ENCODE measurements at regions not wholly inside any gene's neighbourhood (a gene's known extent, or its start where the extent isn't known, plus 50 kb on each side); places are given as distances from the start of the nearest gene placed in this dataset.

DNA sequence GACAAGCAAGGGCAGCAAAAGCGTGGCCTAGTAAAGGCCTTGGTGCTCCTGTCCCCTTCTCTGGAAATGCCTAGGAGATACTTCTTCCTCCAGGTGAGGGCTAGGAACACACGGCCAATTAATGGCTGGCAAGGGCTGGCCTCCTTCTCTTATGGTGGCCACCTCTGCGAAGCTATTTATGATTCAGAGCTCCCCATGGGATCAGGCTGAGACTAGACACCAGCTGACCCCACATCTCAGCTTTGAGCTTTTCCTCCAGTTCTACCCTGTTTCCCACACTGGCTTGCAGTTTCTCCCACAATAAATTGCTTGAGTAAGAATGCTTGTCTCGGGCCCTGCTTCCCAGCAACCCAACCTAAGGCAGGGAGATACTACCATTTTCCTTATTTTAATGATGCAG lies 53.7 kb downstream of the CAMK2N1 start:
- no peaks in the 10 kb centered on the region for H3K36me3 ChIP-seq (ENCODE audit: control insufficient read depth in 2 of 2, extremely low read depth in 1 of 2, insufficient read depth in 2 of 2, low read length in 2 of 2)
- FAIRE-seq: no peak
- no peak overlapping the region for H3K4me3 ChIP-seq (ENCODE audit: control insufficient read depth in 2 of 3, extremely low read depth in 1 of 3, insufficient read depth in 2 of 3, low read depth in 1 of 3, low read length in 3 of 3)
- H3K9ac ChIP-seq (ENCODE audit: control insufficient read depth, extremely low read depth, insufficient read depth, low read length): no peak overlapping the region
- no peaks in the 10 kb centered on the region for H3K79me2 ChIP-seq (ENCODE audit: control insufficient read depth, insufficient read depth, low read length)
- no peak overlapping the region for H3K4me2 ChIP-seq (ENCODE audit: control insufficient read depth, extremely low read depth, insufficient read depth, low read depth, low read length)
- H2AFZ ChIP-seq (ENCODE audit: control insufficient read depth, low read length): no peak overlapping the region
- H3K9me3 ChIP-seq (ENCODE audit: control insufficient read depth, low read depth, low read length): no peaks in the 10 kb centered on the region
- no peaks in the 10 kb centered on the region for H3K9me1 ChIP-seq (ENCODE audit: control insufficient read depth, extremely low read depth, insufficient read depth, low read length)
- H3K4me1 ChIP-seq (ENCODE audit: control insufficient read depth, extremely low read depth, insufficient read depth, low read length): peaks cover 2% of the 10 kb centered on the region
- H3K27me3 ChIP-seq (ENCODE audit: control insufficient read depth, extremely low read depth, insufficient read depth, low read length): peaks cover 9% of the 10 kb centered on the region
- DNase-seq (ENCODE audit: low read depth, low spot score): no peak
- H4K20me1 ChIP-seq (ENCODE audit: control insufficient read depth, extremely low read depth, insufficient read depth, low read length): no peaks in the 10 kb centered on the region
- TF ChIP-seq EZH2 (IDR thresholded peaks at IDR 0.05; ENCODE audit: low read length): no peak
- TF ChIP-seq, protein P1, sequence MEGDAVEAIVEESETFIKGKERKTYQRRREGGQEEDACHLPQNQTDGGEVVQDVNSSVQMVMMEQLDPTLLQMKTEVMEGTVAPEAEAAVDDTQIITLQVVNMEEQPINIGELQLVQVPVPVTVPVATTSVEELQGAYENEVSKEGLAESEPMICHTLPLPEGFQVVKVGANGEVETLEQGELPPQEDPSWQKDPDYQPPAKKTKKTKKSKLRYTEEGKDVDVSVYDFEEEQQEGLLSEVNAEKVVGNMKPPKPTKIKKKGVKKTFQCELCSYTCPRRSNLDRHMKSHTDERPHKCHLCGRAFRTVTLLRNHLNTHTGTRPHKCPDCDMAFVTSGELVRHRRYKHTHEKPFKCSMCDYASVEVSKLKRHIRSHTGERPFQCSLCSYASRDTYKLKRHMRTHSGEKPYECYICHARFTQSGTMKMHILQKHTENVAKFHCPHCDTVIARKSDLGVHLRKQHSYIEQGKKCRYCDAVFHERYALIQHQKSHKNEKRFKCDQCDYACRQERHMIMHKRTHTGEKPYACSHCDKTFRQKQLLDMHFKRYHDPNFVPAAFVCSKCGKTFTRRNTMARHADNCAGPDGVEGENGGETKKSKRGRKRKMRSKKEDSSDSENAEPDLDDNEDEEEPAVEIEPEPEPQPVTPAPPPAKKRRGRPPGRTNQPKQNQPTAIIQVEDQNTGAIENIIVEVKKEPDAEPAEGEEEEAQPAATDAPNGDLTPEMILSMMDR (optimal IDR thresholded peaks at IDR 0.05 in 1 of 3, IDR thresholded peaks at IDR 0.05 in 1 of 3, conservative IDR thresholded peaks at IDR 0.05 in 1 of 3; ENCODE audit: extremely low read depth in 1 of 3, insufficient read depth in 2 of 3, low read length in 3 of 3): no peak
- no peak overlapping the region for H3K27ac ChIP-seq (ENCODE audit: control insufficient read depth, insufficient read depth, low read length)
- dilution Hi-C loops (cut with MboI; ENCODE audit: extremely low pct_ligation_motif_present, low sequenced_read_pairs): no loop called here

DNA sequence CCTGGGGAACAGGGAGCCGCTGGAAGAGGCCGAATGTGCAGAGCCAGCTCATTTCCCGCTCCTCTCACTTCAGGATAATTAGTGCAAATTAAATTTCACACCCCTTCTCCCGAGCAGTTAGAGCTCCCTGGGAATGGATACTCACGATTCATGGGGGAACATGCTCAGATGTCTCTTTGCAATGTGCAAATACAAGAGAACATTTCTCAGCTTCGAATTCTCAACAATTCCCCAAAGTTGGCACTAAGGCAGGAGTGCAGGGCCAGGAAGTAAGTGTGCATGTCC lies 54.9 kb downstream of the CAMK2N1 start:
- Histone ChIP-seq H3K27me3 (ENCODE audit: control insufficient read depth, extremely low read depth, insufficient read depth, low read length) (peaks cover 9% of the 10 kb centered on the region), H3K9me1 (ENCODE audit: control insufficient read depth, extremely low read depth, insufficient read depth, low read length) (peaks cover 2% of the 10 kb centered on the region), H3K9ac (ENCODE audit: control insufficient read depth, extremely low read depth, insufficient read depth, low read length) (no peak overlapping the region), H2AFZ (ENCODE audit: control insufficient read depth, low read length) (no peak overlapping the region), H3K4me1 (ENCODE audit: control insufficient read depth, extremely low read depth, insufficient read depth, low read length) (peaks cover 12% of the 10 kb centered on the region), H3K4me2 (ENCODE audit: control insufficient read depth, extremely low read depth, insufficient read depth, low read depth, low read length) (no peak overlapping the region), H3K79me2 (ENCODE audit: control insufficient read depth, insufficient read depth, low read length) (no peaks in the 10 kb centered on the region), H3K4me3 (ENCODE audit: control insufficient read depth in 2 of 3, extremely low read depth in 1 of 3, insufficient read depth in 2 of 3, low read depth in 1 of 3, low read length in 3 of 3) (no peak overlapping the region), H3K9me3 (ENCODE audit: control insufficient read depth, low read depth, low read length) (no peaks in the 10 kb centered on the region), H4K20me1 (ENCODE audit: control insufficient read depth, extremely low read depth, insufficient read depth, low read length) (no peaks in the 10 kb centered on the region), H3K36me3 (ENCODE audit: control insufficient read depth in 2 of 2, extremely low read depth in 1 of 2, insufficient read depth in 2 of 2, low read length in 2 of 2) (no peaks in the 10 kb centered on the region), H3K27ac (ENCODE audit: control insufficient read depth, insufficient read depth, low read length) (no peak overlapping the region)
- FAIRE-seq: no peak
- dilution Hi-C loops (cut with MboI; ENCODE audit: extremely low pct_ligation_motif_present, low sequenced_read_pairs): no loop called here
- no peak for DNase-seq (ENCODE audit: low read depth, low spot score)
- TF ChIP-seq EZH2 (IDR thresholded peaks at IDR 0.05; ENCODE audit: low read length): no peak
- TF ChIP-seq, protein P1 (optimal IDR thresholded peaks at IDR 0.05 in 1 of 3, IDR thresholded peaks at IDR 0.05 in 1 of 3, conservative IDR thresholded peaks at IDR 0.05 in 1 of 3; ENCODE audit: extremely low read depth in 1 of 3, insufficient read depth in 2 of 3, low read length in 3 of 3): no peak

Measured in keratinocyte (primary cell).